HCT116 (cell line): ENCODE measurements at regions not wholly inside any gene's neighbourhood (a gene's known extent, or its start where the extent isn't known, plus 50 kb on each side); places are given as distances from the start of the nearest gene placed in this dataset.

ENCODE experiments used
- ATAC-seq: fragments of 200-7000 bp; cut with Tn5 transposase; 2 replicates; pipeline ENCODE4 v1.9.1; 2020; ENCODE audit warnings: mild to moderate bottlenecking, moderate library complexity
- BruUV-seq: library from RNA; stranded (reverse); fragments of 400-500 nt; replicated peaks from 2 replicates; lab custom pipeline; 2021; lab: Mats Ljungman, UMichigan
- CTCF ChIA-PET: fragments of 300-600 bp; sonication (Branson Sonifier 250); formaldehyde crosslinking; loops from one replicate; lab custom pipeline; 2021; ENCODE audit warnings: antibody characterized with exemption; lab: Charles Lee
- POLR2A ChIA-PET: fragments of 300-600, 350-600 bp; sonication (Branson Sonifier 250); formaldehyde crosslinking; loops from one replicate; lab custom pipeline; 2021; ENCODE audit warnings: antibody characterized with exemption; lab: Charles Lee
- RAD21 ChIA-PET, 2 experiments: fragments of 300-600 bp; sonication (Branson Sonifier 250); formaldehyde crosslinking; loops; one replicate each; lab custom pipeline; 2023; ENCODE audit warnings: low total read pairs in 2 of 2; ENCODE audit not compliant: uncharacterized antibody in 2 of 2, unreplicated experiment in 2 of 2, low non-redundant PET in 1 of 2; lab: Charles Lee
- DNase-seq: peaks from one replicate; pipeline ENCODE4 v3.0.0-alpha.2; 2010; ENCODE audit warnings: low read depth, low spot score
- H2AFZ ChIP-seq: fragments of 200-600 bp; shearing (Covaris generic), sonication (generic); 2 replicates; pipeline ENCODE4 v1.6.1; 2017; ENCODE audit warnings: low read depth, mixed run types, mixed read lengths, antibody characterized with exemption, low read length; ENCODE audit not compliant: poor library complexity, severe bottlenecking
- H3K27ac ChIP-seq: 2 replicates; pipeline ENCODE4 v1.5.1; 2012; ENCODE audit warnings: low read depth, low read length
- H3K27me3 ChIP-seq: fragments of 200-600 bp; sonication (generic); 2 replicates; pipeline ENCODE4 v1.6.1; 2016; ENCODE audit warnings: mixed run types, low read length, mixed read lengths; ENCODE audit not compliant: insufficient read depth
- H3K36me3 ChIP-seq, 2 experiments: fragments of 200-500 bp in 1 of 2; fragments of 200-600 bp in 1 of 2; sonication (Bioruptor generic) in 1 of 2; sonication (generic) in 1 of 2; 2 replicates each; pipeline versions ENCODE4 v1.5.1 to v1.6.1; 2014 to 2016; ENCODE audit warnings: low read length in 2 of 2, inconsistent platforms in 1 of 2, mixed read lengths in 1 of 2, mixed run types in 1 of 2; ENCODE audit not compliant: insufficient read depth in 2 of 2, control insufficient read depth in 1 of 2
- H3K4me1 ChIP-seq, 2 experiments: fragments of 200-600 bp in 1 of 2; sonication (generic) in 1 of 2; 2 replicates each; pipeline versions ENCODE4 v1.5.1 to v1.6.1; 2012 to 2017; ENCODE audit warnings: low read length in 2 of 2, inconsistent platforms in 1 of 2, mild to moderate bottlenecking in 1 of 2, mixed read lengths in 1 of 2, mixed run types in 1 of 2, moderate library complexity in 1 of 2; ENCODE audit not compliant: insufficient read depth in 2 of 2, control insufficient read depth in 1 of 2
- H3K4me2 ChIP-seq: fragments of 200-600 bp; sonication (generic); 2 replicates; pipeline ENCODE4 v1.6.1; 2017; ENCODE audit warnings: mixed run types, low read length, mixed read lengths
- H3K4me3 ChIP-seq, 2 experiments: fragments of 200-600 bp in 1 of 2; sonication (generic) in 1 of 2; replicated peaks in 1 of 2; 2 replicates each; pipeline ENCODE4 v1.5.1; 2011 to 2016; ENCODE audit warnings: low read length in 2 of 2, control low read depth in 1 of 2, low read depth in 1 of 2, mild to moderate bottlenecking in 1 of 2, mixed read lengths in 1 of 2, mixed run types in 1 of 2
- H3K79me2 ChIP-seq: fragments of 200-600 bp; sonication (generic); 2 replicates; pipeline ENCODE4 v1.6.1; 2017; ENCODE audit warnings: mild to moderate bottlenecking, mixed run types, low read length, moderate library complexity, mixed read lengths; ENCODE audit not compliant: insufficient read depth
- H3K9ac ChIP-seq: fragments of 200-600 bp; sonication (generic); 2 replicates; pipeline ENCODE4 v1.6.1; 2016; ENCODE audit warnings: low read length, mixed read lengths
- H3K9me2 ChIP-seq: fragments of 200-600 bp; sonication (generic), shearing (Covaris generic); 2 replicates; pipeline ENCODE4 v1.6.1; 2017; ENCODE audit warnings: mixed run types, mild to moderate bottlenecking, moderate library complexity; ENCODE audit not compliant: insufficient read depth
- H3K9me3 ChIP-seq, 2 experiments: fragments of 200-500 bp in 1 of 2; fragments of 200-600 bp in 1 of 2; sonication (Bioruptor generic) in 1 of 2; sonication (generic) in 1 of 2; 2 replicates each; pipeline ENCODE4 v1.6.1; 2014 to 2017; ENCODE audit warnings: low read length in 2 of 2, mixed read lengths in 2 of 2, inconsistent platforms in 1 of 2, low read depth in 1 of 2, mild to moderate bottlenecking in 1 of 2, mixed run types in 1 of 2, moderate library complexity in 1 of 2; ENCODE audit not compliant: control insufficient read depth in 1 of 2, insufficient read depth in 1 of 2
- H4K20me1 ChIP-seq: fragments of 200-600 bp; sonication (generic), shearing (Covaris generic); 2 replicates; pipeline ENCODE4 v1.6.1; 2017; ENCODE audit warnings: mixed run types, mild to moderate bottlenecking, moderate library complexity; ENCODE audit not compliant: insufficient read depth
- CBX3 ChIP-seq: IDR thresholded peaks from 2 replicates; pipeline ENCODE4 v1.6.1; 2012; ENCODE audit warnings: low read depth
- EGR1 ChIP-seq: IDR thresholded peaks from 2 replicates; pipeline ENCODE4 v1.6.1; 2012; ENCODE audit warnings: low read depth
- ELF1 ChIP-seq: IDR thresholded peaks from 2 replicates; pipeline ENCODE4 v1.6.1; 2012; ENCODE audit warnings: low read depth, borderline replicate concordance
- EZH2 ChIP-seq: fragments of 200-600 bp; sonication (generic); IDR thresholded peaks from 2 replicates; pipeline ENCODE4 v1.6.1; 2017; ENCODE audit warnings: antibody characterized with exemption, mixed run types
- FOSL1 ChIP-seq: IDR thresholded peaks from 2 replicates; pipeline ENCODE4 v1.6.1; 2012; ENCODE audit warnings: low read depth
- JUND ChIP-seq: IDR thresholded peaks from 2 replicates; pipeline ENCODE4 v1.6.1; 2012
- POLR2AphosphoS5 ChIP-seq: IDR thresholded peaks from 2 replicates; pipeline ENCODE4 v1.6.1; 2011; ENCODE audit warnings: mild to moderate bottlenecking, low read depth, low read length, moderate library complexity
- RAD21 ChIP-seq: IDR thresholded peaks from 2 replicates; pipeline ENCODE4 v1.6.1; 2012; ENCODE audit warnings: low read depth, mild to moderate bottlenecking
- SIN3A ChIP-seq: IDR thresholded peaks from 2 replicates; pipeline ENCODE4 v1.6.1; 2012; ENCODE audit warnings: low read depth
- SRF ChIP-seq: IDR thresholded peaks from 2 replicates; pipeline ENCODE4 v1.6.1; 2012; ENCODE audit warnings: low read depth
- TCF7L2 ChIP-seq: IDR thresholded peaks from 2 replicates; pipeline ENCODE4 v1.7.0; 2011; ENCODE audit warnings: borderline replicate concordance, inconsistent platforms; ENCODE audit not compliant: insufficient read depth, insufficient read length; ENCODE audit errors: extremely low read depth
- YY1 ChIP-seq: IDR thresholded peaks from 2 replicates; pipeline ENCODE4 v1.6.1; 2011; ENCODE audit warnings: low read length, low read depth, moderate library complexity, mild to moderate bottlenecking; ENCODE audit not compliant: insufficient replicate concordance; ENCODE audit errors: extremely low read depth
- ZFX ChIP-seq: fragments of 450-650 bp; IDR thresholded peaks from 2 replicates; pipeline ENCODE4 v1.6.1; 2017
- ZNF274 ChIP-seq: fragments of 200-500 bp; sonication (Bioruptor generic); IDR thresholded peaks from 2 replicates; pipeline ENCODE4 v1.6.1; 2014; ENCODE audit warnings: mild to moderate bottlenecking, low read depth, low read length, inconsistent platforms
- intact Hi-C: fragments of 100-400 bp; cut with micrococcal nuclease; formaldehyde crosslinking; loops from 2 replicates; pipeline ENCODE4 v1.10.0; 2022
- TF ChIP-seq, protein P1 (sequence below): IDR thresholded peaks from 2 replicates; pipeline ENCODE4 v1.6.1; 2012
- TF ChIP-seq, protein P2 (sequence below), 3 experiments: fragments of 200-600 bp in 1 of 3; sonication (generic) in 1 of 3; IDR thresholded peaks in 2 of 3; conservative IDR thresholded peaks in 1 of 3; 2 replicates each; pipeline ENCODE4 v1.5.1; 2012 to 2017; ENCODE audit warnings: low read depth in 2 of 3, low read length in 2 of 3, antibody characterized with exemption in 1 of 3, borderline replicate concordance in 1 of 3, control low read depth in 1 of 3, mild to moderate bottlenecking in 1 of 3, mixed read lengths in 1 of 3, mixed run types in 1 of 3, moderate library complexity in 1 of 3; ENCODE audit not compliant: insufficient read depth in 1 of 3

DNA sequence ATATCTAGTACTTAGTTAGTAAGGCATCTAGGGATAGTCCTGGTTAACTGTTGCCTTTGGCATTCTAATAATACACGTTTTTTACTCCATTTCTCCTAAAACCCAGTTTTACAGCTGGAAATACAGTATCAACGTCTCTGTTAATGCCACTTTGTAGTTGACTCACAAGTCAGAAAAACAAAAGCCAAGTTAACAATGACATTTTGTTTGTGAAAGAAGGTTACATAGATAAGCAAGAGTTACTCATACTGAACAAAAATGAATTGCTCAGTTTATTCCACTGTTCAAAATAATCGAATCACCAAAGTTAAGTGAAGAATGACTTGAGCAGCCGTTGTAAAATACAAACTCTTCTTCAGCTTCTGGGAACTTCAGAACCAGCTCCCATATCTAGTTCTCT, 540.3 kb downstream of the ETS1 start:
- H4K20me1 ChIP-seq = no peaks in the 10 kb centered on the region
- ChIA-PET CTCF (no interaction called here), POLR2A (no interaction called here), RAD21 (no interaction called here)
- TF ChIP-seq CBX3 (no peak), JUND (no peak), POLR2AphosphoS5 (no peak), ELF1 (no peak), RAD21 (no peak), YY1 (no peak), ZNF274 (no peak), FOSL1 (no peak), SIN3A (no peak), ZFX (no peak), TCF7L2 (no peak), SRF (no peak), EGR1 (no peak), EZH2 (no peak)
- TF ChIP-seq, protein P1, sequence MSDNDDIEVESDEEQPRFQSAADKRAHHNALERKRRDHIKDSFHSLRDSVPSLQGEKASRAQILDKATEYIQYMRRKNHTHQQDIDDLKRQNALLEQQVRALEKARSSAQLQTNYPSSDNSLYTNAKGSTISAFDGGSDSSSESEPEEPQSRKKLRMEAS = no peak
- TF ChIP-seq, protein P2, sequence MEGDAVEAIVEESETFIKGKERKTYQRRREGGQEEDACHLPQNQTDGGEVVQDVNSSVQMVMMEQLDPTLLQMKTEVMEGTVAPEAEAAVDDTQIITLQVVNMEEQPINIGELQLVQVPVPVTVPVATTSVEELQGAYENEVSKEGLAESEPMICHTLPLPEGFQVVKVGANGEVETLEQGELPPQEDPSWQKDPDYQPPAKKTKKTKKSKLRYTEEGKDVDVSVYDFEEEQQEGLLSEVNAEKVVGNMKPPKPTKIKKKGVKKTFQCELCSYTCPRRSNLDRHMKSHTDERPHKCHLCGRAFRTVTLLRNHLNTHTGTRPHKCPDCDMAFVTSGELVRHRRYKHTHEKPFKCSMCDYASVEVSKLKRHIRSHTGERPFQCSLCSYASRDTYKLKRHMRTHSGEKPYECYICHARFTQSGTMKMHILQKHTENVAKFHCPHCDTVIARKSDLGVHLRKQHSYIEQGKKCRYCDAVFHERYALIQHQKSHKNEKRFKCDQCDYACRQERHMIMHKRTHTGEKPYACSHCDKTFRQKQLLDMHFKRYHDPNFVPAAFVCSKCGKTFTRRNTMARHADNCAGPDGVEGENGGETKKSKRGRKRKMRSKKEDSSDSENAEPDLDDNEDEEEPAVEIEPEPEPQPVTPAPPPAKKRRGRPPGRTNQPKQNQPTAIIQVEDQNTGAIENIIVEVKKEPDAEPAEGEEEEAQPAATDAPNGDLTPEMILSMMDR (IDR thresholded peaks at IDR 0.05 in 2 of 3, conservative IDR thresholded peaks at IDR 0.05 in 1 of 3; ENCODE audit: borderline replicate concordance in 1 of 3, insufficient read depth in 1 of 3, low read depth in 2 of 3, low read length in 2 of 3) = no peak
- no peaks in the 10 kb centered on the region for H3K4me1 ChIP-seq
- DNase-seq (no peak), ATAC-seq (no peak)
- intact Hi-C loops = loop anchor here (10.0 kb wide), 1 partner anchor 608 kb away; no protein-coding TSS in a partner anchor
- no peak overlapping the region for H3K4me3 ChIP-seq
- no peaks in the 10 kb centered on the region for H3K36me3 ChIP-seq
- H3K4me2 ChIP-seq = no peak overlapping the region
- H3K9me2 ChIP-seq = no peaks in the 10 kb centered on the region
- no peak overlapping the region for H3K27ac ChIP-seq
- H3K27me3 ChIP-seq = 0 out of 2 replicates have a peak, but pooled peaks cover 5% of the 10 kb centered on the region
- no peak overlapping the region for H3K9ac ChIP-seq
- H3K79me2 ChIP-seq = no peaks in the 10 kb centered on the region
- no peak overlapping the region for H2AFZ ChIP-seq
- BruUV-seq = no TSS peak
- H3K9me3 ChIP-seq = no peaks in the 10 kb centered on the region
